Lower leg skin (tissue), 4 donors: ENCODE measurements at regions not wholly inside any gene's neighbourhood (a gene's known extent, or its start where the extent isn't known, plus 50 kb on each side); places are given as distances from the start of the nearest gene placed in this dataset.
A peak's percentile ranks its signal among the peaks of the same experiment; 100 is the strongest.

ENCODE experiments used
- DNase-seq, 2 donors: peaks; one replicate each; pipeline ENCODE4 v3.0.0-alpha.2; 2019; ENCODE audit warnings: low spot score in 2 of 2
- H3K4me3 ChIP-seq: fragments of 200-600 bp; sonication (generic); 2 replicates; pipeline ENCODE4 v1.5.1; 2017; ENCODE audit warnings: mild to moderate bottlenecking, low read depth; ENCODE audit not compliant: poor library complexity, severe bottlenecking
- POLR2A ChIP-seq, 2 donors: fragments of 450-650 bp; IDR thresholded peaks; one replicate each; pipeline ENCODE4 v1.6.1; 2016 to 2017; ENCODE audit warnings: antibody characterized with exemption in 2 of 2, mild to moderate bottlenecking in 1 of 2, moderate library complexity in 1 of 2
- WGBS, 2 donors: methylation state at CpG; one replicate each; pipeline ENCODE4 v1.1.5; 2018; 5-methylcytosine and 5-hydroxymethylcytosine counted together
- intact Hi-C: fragments of 100-400 bp; cut with DNase I; formaldehyde crosslinking; loops from one replicate; pipeline ENCODE4 v1.15.0; 2023; ENCODE audit warnings: low total_unique reads
- TF ChIP-seq, protein P1 (sequence below), 3 donors: fragments of 450-650 bp; IDR thresholded peaks; one replicate each; pipeline ENCODE4 v1.5.1; 2016; ENCODE audit warnings: antibody characterized with exemption in 3 of 3, mild to moderate bottlenecking in 3 of 3, moderate library complexity in 2 of 3

GRCh38 chr21:41576013-41576615 lies 68.2 kb upstream of the TMPRSS2 start:
- 81 to 84% methylated on average over 4 of the region's 4 CpGs for WGBS, 2 donors
- intact Hi-C loops, result no loop called here
- H3K4me3 ChIP-seq, result no peak overlapping the region
- no peak for DNase-seq
- TF ChIP-seq, protein P1, sequence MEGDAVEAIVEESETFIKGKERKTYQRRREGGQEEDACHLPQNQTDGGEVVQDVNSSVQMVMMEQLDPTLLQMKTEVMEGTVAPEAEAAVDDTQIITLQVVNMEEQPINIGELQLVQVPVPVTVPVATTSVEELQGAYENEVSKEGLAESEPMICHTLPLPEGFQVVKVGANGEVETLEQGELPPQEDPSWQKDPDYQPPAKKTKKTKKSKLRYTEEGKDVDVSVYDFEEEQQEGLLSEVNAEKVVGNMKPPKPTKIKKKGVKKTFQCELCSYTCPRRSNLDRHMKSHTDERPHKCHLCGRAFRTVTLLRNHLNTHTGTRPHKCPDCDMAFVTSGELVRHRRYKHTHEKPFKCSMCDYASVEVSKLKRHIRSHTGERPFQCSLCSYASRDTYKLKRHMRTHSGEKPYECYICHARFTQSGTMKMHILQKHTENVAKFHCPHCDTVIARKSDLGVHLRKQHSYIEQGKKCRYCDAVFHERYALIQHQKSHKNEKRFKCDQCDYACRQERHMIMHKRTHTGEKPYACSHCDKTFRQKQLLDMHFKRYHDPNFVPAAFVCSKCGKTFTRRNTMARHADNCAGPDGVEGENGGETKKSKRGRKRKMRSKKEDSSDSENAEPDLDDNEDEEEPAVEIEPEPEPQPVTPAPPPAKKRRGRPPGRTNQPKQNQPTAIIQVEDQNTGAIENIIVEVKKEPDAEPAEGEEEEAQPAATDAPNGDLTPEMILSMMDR (IDR thresholded peaks at IDR 0.05), result no peak
- no peak for TF ChIP-seq POLR2A (IDR thresholded peaks at IDR 0.05)

DNA sequence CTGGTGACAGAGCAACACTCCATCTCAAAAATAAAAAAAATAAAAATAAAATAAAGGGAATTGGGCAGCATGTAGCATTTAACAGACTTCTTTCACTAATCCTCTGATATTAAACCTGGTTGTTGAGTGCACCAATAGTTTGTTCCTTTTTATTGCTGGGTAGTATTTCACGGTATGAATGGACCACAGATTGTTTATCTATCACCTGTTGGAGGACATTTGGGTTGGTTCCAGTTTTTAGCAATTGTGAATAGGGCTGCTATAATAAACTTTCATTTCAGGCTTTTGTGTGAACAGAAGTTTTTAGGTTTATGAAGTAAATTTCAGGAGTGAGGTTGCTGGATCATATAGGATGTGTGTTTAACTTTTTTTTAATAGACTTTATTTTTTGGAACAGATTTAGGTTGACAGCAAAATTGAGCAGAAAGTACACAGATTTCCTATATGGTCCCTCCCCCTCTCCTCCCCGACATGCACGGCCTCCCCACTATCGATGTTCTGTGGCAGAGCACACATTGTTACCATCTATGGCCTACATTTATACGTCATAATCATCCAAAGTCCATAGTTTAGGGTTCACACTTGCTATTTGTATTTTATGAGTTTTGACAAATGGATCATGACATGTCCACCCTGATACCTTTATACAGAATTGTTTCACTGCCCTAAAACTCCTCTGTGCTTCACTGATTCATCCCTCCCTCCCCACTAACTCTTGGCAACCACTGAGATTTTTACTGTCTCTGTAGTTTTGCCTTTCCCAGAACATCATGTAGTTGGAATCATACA lies 66.1 kb upstream of the TMPRSS2 start:
- no peak for TF ChIP-seq POLR2A (IDR thresholded peaks at IDR 0.05)
- TF ChIP-seq, protein P1 (IDR thresholded peaks at IDR 0.05), result no peak
- WGBS, 2 donors, result 93% methylated on average over 5 of the region's 5 CpGs
- no peak for DNase-seq
- H3K4me3 ChIP-seq, result no peak overlapping the region
- intact Hi-C loops, result no loop called here

DNA sequence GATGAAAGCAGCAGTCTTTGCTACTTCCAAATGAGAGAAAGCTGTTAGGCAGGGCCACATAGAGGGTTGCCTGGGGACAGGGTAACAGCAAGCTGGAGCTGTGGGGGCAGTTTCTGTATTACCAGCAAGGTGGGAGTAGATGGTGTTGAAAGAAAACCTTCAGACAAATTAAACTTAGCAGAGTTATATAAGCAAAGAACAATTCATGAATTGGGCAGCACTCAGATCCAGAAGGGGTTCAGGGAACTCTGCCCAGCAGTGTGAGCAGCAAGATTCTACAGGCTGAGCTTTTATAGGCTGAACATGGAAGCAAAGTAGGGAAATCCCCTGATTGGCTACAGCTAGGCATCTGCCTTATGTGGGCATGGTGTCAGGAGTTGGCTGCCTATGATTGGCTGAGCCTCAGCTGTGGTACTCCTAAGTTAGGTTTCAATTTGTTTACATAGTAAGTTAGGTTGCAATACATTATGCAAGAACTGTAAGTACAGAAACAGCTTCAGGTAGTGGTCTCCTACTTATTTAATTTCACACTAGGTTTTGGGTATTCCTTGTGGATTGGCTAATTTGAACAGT lies 64.1 kb upstream of the TMPRSS2 start:
- H3K4me3 ChIP-seq, result no peak overlapping the region
- intact Hi-C loops, result no loop called here
- no peak for DNase-seq
- TF ChIP-seq, protein P1 (IDR thresholded peaks at IDR 0.05), result no peak
- TF ChIP-seq POLR2A (IDR thresholded peaks at IDR 0.05), result no peak

- intact Hi-C loops, result no loop called here
- DNase-seq, result peak in 1 of 2 donors; percentile 45
- H3K4me3 ChIP-seq, result no peak overlapping the region
- TF ChIP-seq, protein P1 (IDR thresholded peaks at IDR 0.05), result no peak
- TF ChIP-seq POLR2A (IDR thresholded peaks at IDR 0.05), result no peak
- 70 to 77% methylated on average over 7 of the region's 7 CpGs for WGBS, 2 donors
Observed at GRCh38 chr21:41570791-41571355, 62.9 kb upstream of the TMPRSS2 start.

GRCh38 chr21:41568606-41569385 lies 60.8 kb upstream of the TMPRSS2 start:
- intact Hi-C loops, result no loop called here

More at GRCh38 chr21:41568606-41569385, 60.8 kb upstream of the TMPRSS2 start:
- no peak overlapping the region for H3K4me3 ChIP-seq
- 68 to 72% methylated on average over 14 of the region's 14 CpGs for WGBS, 2 donors
- TF ChIP-seq, protein P1 (IDR thresholded peaks at IDR 0.05), result no peak
- TF ChIP-seq POLR2A (IDR thresholded peaks at IDR 0.05), result no peak
- peak in 1 of 2 donors; percentile 57 for DNase-seq
